SKM-1 treated with dmso at 0.1 percent for 144 hours (cell line): ENCODE measurements at regions not wholly inside any gene's neighbourhood (a gene's known extent, or its start where the extent isn't known, plus 50 kb on each side); places are given as distances from the start of the nearest gene placed in this dataset.

Source experiments
- DNase-seq: peaks from one replicate; lab custom pipeline; 2025; ENCODE audit not compliant: unreplicated experiment; lab: John Stamatoyannopoulos, UW

GRCh38 chr18:40048886-40049650, 1906.0 kb upstream of the PIK3C3 start:
- no peak for DNase-seq

GRCh38 chr18:40048253-40048652, 1906.8 kb upstream of the PIK3C3 start:
- DNase-seq = no peak

GRCh38 chr18:40046596-40046995, 1908.4 kb upstream of the PIK3C3 start:
- no peak for DNase-seq

GRCh38 chr18:40041951-40042350, 1913.1 kb upstream of the PIK3C3 start:
- no peak for DNase-seq

- no peak for DNase-seq
Observed at GRCh38 chr18:40040574-40040973, 1914.5 kb upstream of the PIK3C3 start.

- no peak for DNase-seq
Observed at GRCh38 chr18:40037356-40037755, 1917.7 kb upstream of the PIK3C3 start.

GRCh38 chr18:40036861-40037260, 1918.2 kb upstream of the PIK3C3 start:
- no peak for DNase-seq

GRCh38 chr18:40035966-40036365, 1919.1 kb upstream of the PIK3C3 start:
- no peak for DNase-seq

- DNase-seq = no peak
Observed at GRCh38 chr18:40032076-40032475, 1923.0 kb upstream of the PIK3C3 start.

- DNase-seq = no peak
Observed at GRCh38 chr18:40031435-40031834, 1923.6 kb upstream of the PIK3C3 start.

- no peak for DNase-seq
Observed at GRCh38 chr18:40019797-40020392, 1935.1 kb upstream of the PIK3C3 start.

GRCh38 chr18:40018266-40018665, 1936.8 kb upstream of the PIK3C3 start:
- no peak for DNase-seq

GRCh38 chr18:40017021-40017420, 1938.0 kb upstream of the PIK3C3 start:
- DNase-seq = no peak

GRCh38 chr18:40016405-40016804, 1938.6 kb upstream of the PIK3C3 start:
- DNase-seq = no peak

- DNase-seq = no peak
Observed at GRCh38 chr18:40013001-40013609, 1941.9 kb upstream of the PIK3C3 start.

- DNase-seq = no peak
Observed at GRCh38 chr18:40011201-40011600, 1943.8 kb upstream of the PIK3C3 start.

GRCh38 chr18:40006634-40007033, 1948.4 kb upstream of the PIK3C3 start:
- no peak for DNase-seq

GRCh38 chr18:40004246-40004645, 1950.8 kb upstream of the PIK3C3 start:
- DNase-seq = no peak

GRCh38 chr18:39998317-39998716, 1956.7 kb upstream of the PIK3C3 start:
- no peak for DNase-seq

GRCh38 chr18:39994498-39994897, 1960.5 kb upstream of the PIK3C3 start:
- DNase-seq = no peak

- no peak for DNase-seq
Observed at GRCh38 chr18:39991696-39992265, 1963.3 kb upstream of the PIK3C3 start.

- no peak for DNase-seq
Observed at GRCh38 chr18:39990540-39990939, 1964.5 kb upstream of the PIK3C3 start.
